ENCODE measurements at regions not wholly inside any gene's neighbourhood (a gene's known extent, or its start where the extent isn't known, plus 50 kb on each side); places are given as distances from the start of the nearest gene placed in this dataset.

- TF ChIP-seq POLR2A (IDR thresholded peaks at IDR 0.05; ENCODE audit: low read depth, low read length) (no peak), MAZ (IDR thresholded peaks at IDR 0.05; ENCODE audit: borderline replicate concordance, low read depth, low read length) (no peak), CTCF (conservative IDR thresholded peaks at IDR 0.05; ENCODE audit: low read depth, low read length) (no peak), RAD21 (IDR thresholded peaks at IDR 0.05; ENCODE audit: low read length) (no peak)
These were observed 151.6 kb upstream of the ASIC2 start for GRCh38 chr17:33444731-33445130.

Data from IMR-90 (cell line).